Activated T-cell treated with anti-CD3 and anti-CD28 coated beads, Interleukin-2, amount 50 U/mL, for 24 hours (primary cell): ENCODE measurements at regions not wholly inside any gene's neighbourhood (a gene's known extent, or its start where the extent isn't known, plus 50 kb on each side); places are given as distances from the start of the nearest gene placed in this dataset.

Experiments
- DNase-seq: peaks from one replicate; pipeline ENCODE4 v3.0.0-alpha.2; 2020
- H3K27ac Mint-ChIP-seq: 2 replicates; pipeline ENCODE4 v1.8.0; 2020; ENCODE audit warnings: mild to moderate bottlenecking, mixed read lengths
- H3K27me3 Mint-ChIP-seq: 2 replicates; pipeline ENCODE4 v1.8.0; 2020; ENCODE audit warnings: mixed read lengths
- H3K36me3 Mint-ChIP-seq: 2 replicates; pipeline ENCODE4 v1.8.0; 2020; ENCODE audit warnings: low read depth, mixed read lengths
- H3K4me1 Mint-ChIP-seq: 2 replicates; pipeline ENCODE4 v1.8.0; 2020; ENCODE audit warnings: low read depth, mixed read lengths
- H3K4me3 Mint-ChIP-seq: 2 replicates; pipeline ENCODE4 v1.8.0; 2020; ENCODE audit warnings: mild to moderate bottlenecking, moderate library complexity, mixed read lengths
- H3K9me3 Mint-ChIP-seq: 2 replicates; pipeline ENCODE4 v1.8.0; 2020; ENCODE audit warnings: mixed read lengths

GRCh38 chr7:69149804-69150782 is 448.2 kb upstream of the AUTS2 start:
- H3K4me1 Mint-ChIP-seq: no peaks in the 10 kb centered on the region
- H3K4me3 Mint-ChIP-seq: no peak overlapping the region
- H3K27ac Mint-ChIP-seq: no peak overlapping the region
- no peaks in the 10 kb centered on the region for H3K27me3 Mint-ChIP-seq
- peaks cover 9% of the 10 kb centered on the region for H3K9me3 Mint-ChIP-seq
- no peaks in the 10 kb centered on the region for H3K36me3 Mint-ChIP-seq
- DNase-seq: no peak

GRCh38 chr7:69162326-69162725 is 435.9 kb upstream of the AUTS2 start:
- Mint-ChIP-seq H3K27ac (no peak overlapping the region), H3K27me3 (no peaks in the 10 kb centered on the region), H3K9me3 (peaks cover 2% of the 10 kb centered on the region), H3K4me1 (no peaks in the 10 kb centered on the region), H3K4me3 (no peak overlapping the region), H3K36me3 (no peaks in the 10 kb centered on the region)
- DNase-seq: no peak

GRCh38 chr7:69162931-69163670 is 435.2 kb upstream of the AUTS2 start:
- no peaks in the 10 kb centered on the region for H3K27me3 Mint-ChIP-seq
- H3K9me3 Mint-ChIP-seq: peaks cover 2% of the 10 kb centered on the region
- H3K36me3 Mint-ChIP-seq: no peaks in the 10 kb centered on the region
- no peak for DNase-seq
- H3K4me3 Mint-ChIP-seq: no peak overlapping the region
- H3K27ac Mint-ChIP-seq: no peak overlapping the region
- H3K4me1 Mint-ChIP-seq: no peaks in the 10 kb centered on the region

GRCh38 chr7:69166979-69167516 is 431.2 kb upstream of the AUTS2 start:
- Mint-ChIP-seq H3K4me3 (no peak overlapping the region), H3K27ac (no peak overlapping the region), H3K36me3 (no peaks in the 10 kb centered on the region)

GRCh38 chr7:69169386-69169785 is 428.9 kb upstream of the AUTS2 start:
- no peaks in the 10 kb centered on the region for H3K36me3 Mint-ChIP-seq
- H3K9me3 Mint-ChIP-seq: peaks cover 2% of the 10 kb centered on the region
- no peak for DNase-seq
- no peak overlapping the region for H3K27ac Mint-ChIP-seq
- no peaks in the 10 kb centered on the region for H3K27me3 Mint-ChIP-seq
- H3K4me3 Mint-ChIP-seq: no peak overlapping the region
- no peaks in the 10 kb centered on the region for H3K4me1 Mint-ChIP-seq

More at GRCh38 chr7:69166979-69167516, 431.2 kb upstream of the AUTS2 start:
- H3K4me1 Mint-ChIP-seq: no peaks in the 10 kb centered on the region
- peaks cover 2% of the 10 kb centered on the region for H3K9me3 Mint-ChIP-seq
- H3K27me3 Mint-ChIP-seq: no peaks in the 10 kb centered on the region
- no peak for DNase-seq

GRCh38 chr7:69172357-69173077 is 425.8 kb upstream of the AUTS2 start:
- no peak overlapping the region for H3K27ac Mint-ChIP-seq
- no peak overlapping the region for H3K4me3 Mint-ChIP-seq
- no peaks in the 10 kb centered on the region for H3K9me3 Mint-ChIP-seq
- no peaks in the 10 kb centered on the region for H3K36me3 Mint-ChIP-seq
- no peaks in the 10 kb centered on the region for H3K4me1 Mint-ChIP-seq
- no peaks in the 10 kb centered on the region for H3K27me3 Mint-ChIP-seq
- no peak for DNase-seq

GRCh38 chr7:69173341-69173740 is 424.9 kb upstream of the AUTS2 start:
- H3K36me3 Mint-ChIP-seq: no peaks in the 10 kb centered on the region
- peaks cover under 1% of the 10 kb centered on the region for H3K9me3 Mint-ChIP-seq
- no peak overlapping the region for H3K27ac Mint-ChIP-seq
- no peaks in the 10 kb centered on the region for H3K27me3 Mint-ChIP-seq
- no peaks in the 10 kb centered on the region for H3K4me1 Mint-ChIP-seq
- no peak overlapping the region for H3K4me3 Mint-ChIP-seq
- DNase-seq: no peak

- Mint-ChIP-seq H3K27me3 (no peaks in the 10 kb centered on the region), H3K4me1 (no peaks in the 10 kb centered on the region), H3K9me3 (peaks cover 2% of the 10 kb centered on the region), H3K36me3 (no peaks in the 10 kb centered on the region), H3K4me3 (no peak overlapping the region), H3K27ac (no peak overlapping the region)
- no peak for DNase-seq
These were observed 424.4 kb upstream of the AUTS2 start for GRCh38 chr7:69173846-69174245.

GRCh38 chr7:69176841-69177240 is 421.4 kb upstream of the AUTS2 start:
- Mint-ChIP-seq H3K27ac (no peak overlapping the region), H3K27me3 (no peaks in the 10 kb centered on the region), H3K36me3 (no peaks in the 10 kb centered on the region), H3K4me1 (peaks cover 3% of the 10 kb centered on the region), H3K9me3 (peaks cover 2% of the 10 kb centered on the region), H3K4me3 (no peak overlapping the region)
- no peak for DNase-seq

GRCh38 chr7:69177461-69177861 is 420.8 kb upstream of the AUTS2 start:
- no peak for DNase-seq
- Mint-ChIP-seq H3K27me3 (no peaks in the 10 kb centered on the region), H3K4me3 (no peak overlapping the region), H3K9me3 (peaks cover 2% of the 10 kb centered on the region), H3K27ac (no peak overlapping the region), H3K4me1 (peaks cover 5% of the 10 kb centered on the region), H3K36me3 (no peaks in the 10 kb centered on the region)

- no peak overlapping the region for H3K4me3 Mint-ChIP-seq
- no peak for DNase-seq
- H3K36me3 Mint-ChIP-seq: no peaks in the 10 kb centered on the region
- H3K27ac Mint-ChIP-seq: no peak overlapping the region
- peaks cover 2% of the 10 kb centered on the region for H3K9me3 Mint-ChIP-seq
- no peaks in the 10 kb centered on the region for H3K27me3 Mint-ChIP-seq
- H3K4me1 Mint-ChIP-seq: peaks cover 10% of the 10 kb centered on the region
These were observed 420.3 kb upstream of the AUTS2 start for GRCh38 chr7:69177941-69178494.

GRCh38 chr7:69180662-69181061 is 417.6 kb upstream of the AUTS2 start:
- peaks cover 17% of the 10 kb centered on the region for H3K4me1 Mint-ChIP-seq
- DNase-seq: no peak
- no peaks in the 10 kb centered on the region for H3K27me3 Mint-ChIP-seq
- no peak overlapping the region for H3K27ac Mint-ChIP-seq
- no peak overlapping the region for H3K4me3 Mint-ChIP-seq
- no peaks in the 10 kb centered on the region for H3K36me3 Mint-ChIP-seq
- H3K9me3 Mint-ChIP-seq: peaks cover 2% of the 10 kb centered on the region

- DNase-seq: no peak
- H3K4me1 Mint-ChIP-seq: peaks cover 17% of the 10 kb centered on the region
- no peak overlapping the region for H3K27ac Mint-ChIP-seq
- H3K4me3 Mint-ChIP-seq: no peak overlapping the region
- H3K9me3 Mint-ChIP-seq: peaks cover 10% of the 10 kb centered on the region
- no peaks in the 10 kb centered on the region for H3K36me3 Mint-ChIP-seq
- H3K27me3 Mint-ChIP-seq: peaks cover 2% of the 10 kb centered on the region
These were observed 415.4 kb upstream of the AUTS2 start for GRCh38 chr7:69182596-69183467.
